ENCODE measurements at regions not wholly inside any gene's neighbourhood (a gene's known extent, or its start where the extent isn't known, plus 50 kb on each side); places are given as distances from the start of the nearest gene placed in this dataset.

GRCh38 chr10:6354168-6354772 lies 151.5 kb downstream of the PFKFB3 start:
- no peak for TF ChIP-seq CTCF (IDR thresholded peaks at IDR 0.05)
- no peak overlapping the region for H3K27ac ChIP-seq
- H3K36me3 ChIP-seq: no peaks in the 10 kb centered on the region
- H3K4me1 ChIP-seq: no peaks in the 10 kb centered on the region
- no peak overlapping the region for H3K4me3 ChIP-seq
- H3K27me3 ChIP-seq: no peaks in the 10 kb centered on the region
- intact Hi-C loops (cut with DNase I): no loop called here
- no peak for DNase-seq
- H3K9me3 ChIP-seq: no peaks in the 10 kb centered on the region
- no peak overlapping the region for H3K9ac ChIP-seq (ENCODE audit: low read depth in 2 of 2, low read length in 2 of 2)

GRCh38 chr10:6356280-6356793 lies 153.6 kb downstream of the PFKFB3 start:
- no peaks in the 10 kb centered on the region for H3K4me1 ChIP-seq

GRCh38 chr10:6361869-6362268 lies 159.1 kb downstream of the PFKFB3 start:
- no peak for DNase-seq
- Histone ChIP-seq H3K9me3 (no peaks in the 10 kb centered on the region), H3K9ac (ENCODE audit: low read depth in 2 of 2, low read length in 2 of 2) (no peak overlapping the region), H3K4me1 (no peaks in the 10 kb centered on the region), H3K36me3 (no peaks in the 10 kb centered on the region), H3K27me3 (no peaks in the 10 kb centered on the region), H3K4me3 (no peak overlapping the region), H3K27ac (no peak overlapping the region)
- no peak for TF ChIP-seq CTCF (IDR thresholded peaks at IDR 0.05)
- intact Hi-C loops (cut with DNase I): no loop called here

More at GRCh38 chr10:6356280-6356793, 153.6 kb downstream of the PFKFB3 start:
- no peak overlapping the region for H3K9ac ChIP-seq (ENCODE audit: low read depth in 2 of 2, low read length in 2 of 2)
- H3K36me3 ChIP-seq: no peaks in the 10 kb centered on the region
- no peak overlapping the region for H3K4me3 ChIP-seq
- no peak overlapping the region for H3K27ac ChIP-seq
- intact Hi-C loops (cut with DNase I): no loop called here
- H3K27me3 ChIP-seq: no peaks in the 10 kb centered on the region
- H3K9me3 ChIP-seq: no peaks in the 10 kb centered on the region
- no peak for TF ChIP-seq CTCF (IDR thresholded peaks at IDR 0.05)
- DNase-seq: no peak

- no peaks in the 10 kb centered on the region for H3K27me3 ChIP-seq
- H3K4me1 ChIP-seq: no peaks in the 10 kb centered on the region
- no peak for DNase-seq
- no peak overlapping the region for H3K9ac ChIP-seq (ENCODE audit: low read depth in 2 of 2, low read length in 2 of 2)
- H3K27ac ChIP-seq: no peak overlapping the region
- H3K9me3 ChIP-seq: no peaks in the 10 kb centered on the region
- TF ChIP-seq CTCF (IDR thresholded peaks at IDR 0.05): no peak
- intact Hi-C loops (cut with DNase I): no loop called here
- no peak overlapping the region for H3K4me3 ChIP-seq
- H3K36me3 ChIP-seq: no peaks in the 10 kb centered on the region
These were observed 160.1 kb downstream of the PFKFB3 start for GRCh38 chr10:6362879-6363278.

GRCh38 chr10:6363511-6363910 lies 160.8 kb downstream of the PFKFB3 start:
- Histone ChIP-seq H3K4me3 (no peak overlapping the region), H3K9ac (ENCODE audit: low read depth in 2 of 2, low read length in 2 of 2) (no peak overlapping the region), H3K27me3 (no peaks in the 10 kb centered on the region), H3K36me3 (no peaks in the 10 kb centered on the region), H3K4me1 (no peaks in the 10 kb centered on the region), H3K9me3 (no peaks in the 10 kb centered on the region), H3K27ac (no peak overlapping the region)
- TF ChIP-seq CTCF (IDR thresholded peaks at IDR 0.05): no peak
- DNase-seq: no peak
- intact Hi-C loops (cut with DNase I): no loop called here
